ENCODE measurements at regions not wholly inside any gene's neighbourhood (a gene's known extent, or its start where the extent isn't known, plus 50 kb on each side); places are given as distances from the start of the nearest gene placed in this dataset.
"Not testable (repeated sequence)": the region's sequence is repeated elsewhere in the genome, so short reads cannot be mapped to it uniquely, and the experiment has no call there.

DNA sequence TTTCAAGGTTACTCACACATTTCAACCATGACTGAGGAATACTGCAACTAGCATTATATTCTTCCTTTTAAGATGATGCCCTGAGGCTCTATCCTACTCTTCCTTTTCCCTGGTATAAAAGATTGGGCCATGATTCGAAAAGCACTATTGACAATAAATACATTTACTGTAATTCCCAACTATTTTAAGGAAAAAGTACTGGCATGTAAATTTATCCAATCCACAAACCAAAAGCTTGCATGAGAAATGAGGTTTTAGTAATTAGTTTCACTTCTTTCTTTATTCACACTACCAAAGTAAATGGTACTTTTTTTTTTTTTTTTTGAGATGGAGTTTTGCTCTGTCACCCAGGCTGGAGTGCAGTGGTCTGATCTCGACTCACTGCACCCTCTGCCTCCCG lies 310.2 kb downstream of the LRRC3B start:
- Mint-ChIP-seq H3K27me3 (ENCODE audit: low read depth) (no peaks in the 10 kb centered on the region), H3K4me3 (no peak overlapping the region), H3K36me3 (no peaks in the 10 kb centered on the region), H3K4me1 (peaks cover 11% of the 10 kb centered on the region), H3K27ac (no peak overlapping the region), H3K9me3 (peaks cover 4% of the 10 kb centered on the region)
- DNase-seq (ENCODE audit: low spot score in 2 of 2, unreplicated experiment in 2 of 2), result no peak
- TF ChIP-seq, protein P1, sequence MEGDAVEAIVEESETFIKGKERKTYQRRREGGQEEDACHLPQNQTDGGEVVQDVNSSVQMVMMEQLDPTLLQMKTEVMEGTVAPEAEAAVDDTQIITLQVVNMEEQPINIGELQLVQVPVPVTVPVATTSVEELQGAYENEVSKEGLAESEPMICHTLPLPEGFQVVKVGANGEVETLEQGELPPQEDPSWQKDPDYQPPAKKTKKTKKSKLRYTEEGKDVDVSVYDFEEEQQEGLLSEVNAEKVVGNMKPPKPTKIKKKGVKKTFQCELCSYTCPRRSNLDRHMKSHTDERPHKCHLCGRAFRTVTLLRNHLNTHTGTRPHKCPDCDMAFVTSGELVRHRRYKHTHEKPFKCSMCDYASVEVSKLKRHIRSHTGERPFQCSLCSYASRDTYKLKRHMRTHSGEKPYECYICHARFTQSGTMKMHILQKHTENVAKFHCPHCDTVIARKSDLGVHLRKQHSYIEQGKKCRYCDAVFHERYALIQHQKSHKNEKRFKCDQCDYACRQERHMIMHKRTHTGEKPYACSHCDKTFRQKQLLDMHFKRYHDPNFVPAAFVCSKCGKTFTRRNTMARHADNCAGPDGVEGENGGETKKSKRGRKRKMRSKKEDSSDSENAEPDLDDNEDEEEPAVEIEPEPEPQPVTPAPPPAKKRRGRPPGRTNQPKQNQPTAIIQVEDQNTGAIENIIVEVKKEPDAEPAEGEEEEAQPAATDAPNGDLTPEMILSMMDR (IDR thresholded peaks at IDR 0.05; ENCODE audit: unreplicated experiment), result no peak

DNA sequence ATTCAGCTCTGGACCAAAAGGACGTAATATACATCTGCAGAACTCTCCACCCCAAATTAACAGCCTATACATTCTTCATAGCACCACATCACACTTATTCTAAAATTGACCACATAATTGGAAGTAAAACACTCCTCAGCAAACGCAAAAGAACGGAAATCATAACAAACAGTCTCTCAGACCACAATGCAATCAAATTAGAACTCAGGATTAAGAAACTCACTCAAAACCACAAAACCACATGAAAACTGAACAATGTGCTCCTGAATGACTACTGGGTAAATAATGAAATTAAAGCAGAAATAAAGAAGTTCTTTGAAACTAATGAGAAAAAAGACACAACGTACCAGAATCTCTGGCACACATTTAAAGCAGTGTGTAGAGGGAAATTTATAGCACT lies 322.9 kb downstream of the LRRC3B start:
- H3K27ac Mint-ChIP-seq; H3K27me3 Mint-ChIP-seq (ENCODE audit: low read depth); H3K36me3 Mint-ChIP-seq; H3K4me1 Mint-ChIP-seq; DNase-seq (ENCODE audit: low spot score in 2 of 2, unreplicated experiment in 2 of 2); H3K4me3 Mint-ChIP-seq: not testable (repeated sequence)
- H3K9me3 Mint-ChIP-seq, result peaks cover 49% of the 10 kb centered on the region

DNA sequence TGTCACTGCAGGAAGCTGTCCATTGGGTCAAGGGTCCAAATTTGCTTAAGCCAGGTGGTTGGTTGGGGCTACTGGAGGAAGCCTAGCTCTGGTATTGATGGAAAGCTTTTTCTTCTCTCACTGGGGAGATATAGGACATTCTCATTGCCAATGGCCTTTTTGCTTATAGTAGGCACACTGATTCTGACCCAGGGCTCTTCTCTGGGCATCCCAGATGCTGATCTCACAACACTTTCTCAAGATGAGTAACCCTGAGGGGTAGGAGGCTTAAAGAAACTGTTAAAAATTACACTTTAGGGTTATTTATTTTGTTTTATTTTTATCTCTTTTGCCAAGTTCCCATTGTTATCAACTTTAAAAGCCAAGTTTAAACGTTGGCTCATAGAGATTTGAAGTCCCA lies 337.8 kb downstream of the LRRC3B start:
- peaks cover 18% of the 10 kb centered on the region for H3K9me3 Mint-ChIP-seq
- TF ChIP-seq, protein P1 (IDR thresholded peaks at IDR 0.05; ENCODE audit: unreplicated experiment), result no peak
- no peak overlapping the region for H3K4me3 Mint-ChIP-seq
- H3K27ac Mint-ChIP-seq, result no peak overlapping the region
- H3K36me3 Mint-ChIP-seq, result no peaks in the 10 kb centered on the region
- DNase-seq (ENCODE audit: low spot score in 2 of 2, unreplicated experiment in 2 of 2), result no peak
- no peaks in the 10 kb centered on the region for H3K27me3 Mint-ChIP-seq (ENCODE audit: low read depth)
- no peaks in the 10 kb centered on the region for H3K4me1 Mint-ChIP-seq

DNA sequence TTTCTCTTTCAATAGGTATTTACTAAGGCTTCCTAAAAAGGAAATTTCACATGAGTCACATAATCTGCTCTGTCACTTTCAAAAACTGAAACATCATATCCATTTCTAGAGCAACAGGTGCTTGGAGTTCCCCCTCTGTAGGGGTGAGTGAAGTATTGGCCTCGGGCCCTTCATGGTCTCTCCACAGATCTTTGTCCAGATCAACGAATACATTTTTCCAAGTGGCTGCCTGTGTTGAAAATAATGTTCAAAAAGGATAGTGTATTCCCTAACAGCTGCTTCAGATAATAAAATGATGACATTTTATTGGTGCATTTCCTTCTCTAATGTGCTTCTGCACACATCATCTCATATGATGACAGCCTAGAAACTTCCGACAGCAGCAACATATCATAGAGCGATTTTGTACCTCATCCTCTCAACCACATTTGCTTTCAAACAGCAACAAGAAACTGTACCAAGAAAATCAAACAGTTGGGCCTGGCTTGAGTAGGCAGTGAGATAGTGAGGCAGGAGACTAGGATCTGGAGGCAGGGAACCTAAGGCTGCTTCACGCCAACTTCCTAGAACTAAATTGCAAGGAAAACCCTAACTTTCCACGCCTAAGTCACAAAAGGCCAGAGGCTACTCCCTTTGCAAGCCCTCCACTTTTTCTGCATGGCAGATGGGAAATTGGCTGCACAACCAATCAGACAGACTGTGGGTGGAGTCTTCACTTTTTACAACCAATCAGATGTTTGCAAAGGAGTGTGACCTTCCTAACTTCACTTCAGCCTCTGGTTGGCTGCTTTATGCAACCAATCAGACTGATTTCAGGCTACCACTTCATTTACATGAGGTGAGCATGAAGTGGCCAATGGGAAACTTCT lies 340.2 kb downstream of the LRRC3B start:
- TF ChIP-seq, protein P1 (IDR thresholded peaks at IDR 0.05; ENCODE audit: unreplicated experiment), result no peak
- no peaks in the 10 kb centered on the region for H3K4me1 Mint-ChIP-seq
- H3K36me3 Mint-ChIP-seq, result no peaks in the 10 kb centered on the region
- DNase-seq (ENCODE audit: low spot score in 2 of 2, unreplicated experiment in 2 of 2), result no peak
- H3K27me3 Mint-ChIP-seq (ENCODE audit: low read depth), result no peaks in the 10 kb centered on the region
- no peak overlapping the region for H3K27ac Mint-ChIP-seq
- peaks cover 16% of the 10 kb centered on the region for H3K9me3 Mint-ChIP-seq
- H3K4me3 Mint-ChIP-seq, result no peak overlapping the region

DNA sequence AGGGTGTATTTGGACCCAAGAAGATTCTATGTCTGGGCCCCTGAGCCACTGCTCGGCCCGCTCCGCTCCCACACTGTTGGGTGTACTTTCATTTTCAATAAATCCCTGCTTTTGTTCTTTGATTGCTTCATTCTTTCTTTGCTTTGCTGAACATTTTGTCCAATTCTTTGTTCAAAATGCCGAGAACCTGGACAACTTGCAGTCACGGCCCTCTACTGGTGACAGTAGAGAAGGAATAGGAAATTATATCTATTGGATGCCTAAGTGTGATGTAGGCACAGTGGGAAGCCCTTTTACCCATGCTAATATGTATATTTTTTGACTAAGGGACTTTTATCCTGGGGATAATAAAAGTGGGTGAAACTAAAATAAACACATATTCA lies 340.8 kb downstream of the LRRC3B start:
- H3K4me1 Mint-ChIP-seq, result no peaks in the 10 kb centered on the region
- no peaks in the 10 kb centered on the region for H3K27me3 Mint-ChIP-seq (ENCODE audit: low read depth)
- peaks cover 11% of the 10 kb centered on the region for H3K9me3 Mint-ChIP-seq
- no peak for DNase-seq (ENCODE audit: low spot score in 2 of 2, unreplicated experiment in 2 of 2)
- H3K4me3 Mint-ChIP-seq, result no peak overlapping the region
- TF ChIP-seq, protein P1 (IDR thresholded peaks at IDR 0.05; ENCODE audit: unreplicated experiment), result no peak
- no peaks in the 10 kb centered on the region for H3K36me3 Mint-ChIP-seq
- H3K27ac Mint-ChIP-seq, result no peak overlapping the region

DNA sequence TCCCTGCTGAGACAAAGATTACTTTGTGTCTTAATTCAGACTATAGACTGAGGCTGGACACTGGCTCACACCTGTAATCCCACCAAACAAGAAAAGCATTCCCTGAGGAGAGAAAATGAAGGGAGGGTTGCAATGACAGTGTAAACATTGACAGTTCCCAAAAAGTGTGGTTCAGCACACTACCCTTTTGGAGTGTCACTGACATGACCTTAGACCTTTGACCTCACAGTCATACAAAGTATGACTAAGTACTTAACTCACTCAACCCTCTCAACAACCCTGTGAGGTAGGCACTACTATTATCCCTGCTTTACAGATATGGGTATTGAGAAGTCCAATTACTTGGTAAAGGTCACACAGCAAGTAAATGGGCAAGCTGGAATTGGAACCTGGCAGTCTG lies 341.7 kb downstream of the LRRC3B start:
- H3K4me3 Mint-ChIP-seq, result no peak overlapping the region
- no peaks in the 10 kb centered on the region for H3K36me3 Mint-ChIP-seq
- no peaks in the 10 kb centered on the region for H3K27me3 Mint-ChIP-seq (ENCODE audit: low read depth)
- no peak overlapping the region for H3K27ac Mint-ChIP-seq
- DNase-seq (ENCODE audit: low spot score in 2 of 2, unreplicated experiment in 2 of 2), result no peak
- H3K9me3 Mint-ChIP-seq, result peaks cover 10% of the 10 kb centered on the region
- TF ChIP-seq, protein P1 (IDR thresholded peaks at IDR 0.05; ENCODE audit: unreplicated experiment), result no peak
- H3K4me1 Mint-ChIP-seq, result no peaks in the 10 kb centered on the region
